ENCODE measurements at regions not wholly inside any gene's neighbourhood (a gene's known extent, or its start where the extent isn't known, plus 50 kb on each side); places are given as distances from the start of the nearest gene placed in this dataset.
"Not testable (repeated sequence)": the region's sequence is repeated elsewhere in the genome, so short reads cannot be mapped to it uniquely, and the experiment has no call there.

- DNase-seq (ENCODE audit: extremely low read depth, low read depth): no peak
These were observed 65.3 kb upstream of the PTGDR start for GRCh38 chr14:52202151-52202550.

GRCh38 chr14:52190337-52190931 lies 77.1 kb upstream of the PTGDR start:
- no peak for DNase-seq (ENCODE audit: extremely low read depth, low read depth)

GRCh38 chr14:52189325-52189724 lies 78.2 kb upstream of the PTGDR start:
- DNase-seq (ENCODE audit: extremely low read depth, low read depth): no peak

GRCh38 chr14:52188381-52188780 lies 79.1 kb upstream of the PTGDR start:
- DNase-seq (ENCODE audit: extremely low read depth, low read depth): no peak

GRCh38 chr14:52185178-52185577 lies 82.3 kb upstream of the PTGDR start:
- no peak for DNase-seq (ENCODE audit: extremely low read depth, low read depth)

GRCh38 chr14:52182853-52183252 lies 84.6 kb upstream of the PTGDR start:
- DNase-seq (ENCODE audit: extremely low read depth, low read depth): no peak

- no peak for DNase-seq (ENCODE audit: extremely low read depth, low read depth)
These were observed 88.2 kb upstream of the PTGDR start for GRCh38 chr14:52179141-52179790.

- DNase-seq (ENCODE audit: extremely low read depth, low read depth): no peak
These were observed 91.5 kb upstream of the PTGDR start for GRCh38 chr14:52175982-52176502.

- not testable (repeated sequence) for DNase-seq (ENCODE audit: extremely low read depth, low read depth)
These were observed 95.6 kb upstream of the PTGDR start for GRCh38 chr14:52171932-52172331.

- DNase-seq (ENCODE audit: extremely low read depth, low read depth): no peak
These were observed 98.0 kb upstream of the NID2 start for GRCh38 chr14:52166822-52167221.

GRCh38 chr14:52155651-52156213 lies 86.9 kb upstream of the NID2 start:
- no peak for DNase-seq (ENCODE audit: extremely low read depth, low read depth)

- DNase-seq (ENCODE audit: extremely low read depth, low read depth): no peak
These were observed 86.3 kb upstream of the NID2 start for GRCh38 chr14:52154992-52155650.

GRCh38 chr14:52153939-52154338 lies 85.1 kb upstream of the NID2 start:
- DNase-seq (ENCODE audit: extremely low read depth, low read depth): no peak

GRCh38 chr14:52150162-52150561 lies 81.3 kb upstream of the NID2 start:
- DNase-seq (ENCODE audit: extremely low read depth, low read depth): no peak

- no peak for DNase-seq (ENCODE audit: extremely low read depth, low read depth)
These were observed 79.5 kb upstream of the NID2 start for GRCh38 chr14:52148371-52148770.

GRCh38 chr14:52146504-52146903 lies 77.6 kb upstream of the NID2 start:
- no peak for DNase-seq (ENCODE audit: extremely low read depth, low read depth)

GRCh38 chr14:52144099-52144498 lies 75.2 kb upstream of the NID2 start:
- DNase-seq (ENCODE audit: extremely low read depth, low read depth): not testable (repeated sequence)

GRCh38 chr14:52142504-52142903 lies 73.6 kb upstream of the NID2 start:
- DNase-seq (ENCODE audit: extremely low read depth, low read depth): no peak

- DNase-seq (ENCODE audit: extremely low read depth, low read depth): peak; percentile 95
These were observed 62.9 kb upstream of the NID2 start for GRCh38 chr14:52131640-52132320.

GRCh38 chr14:52129721-52130120 lies 60.9 kb upstream of the NID2 start:
- DNase-seq (ENCODE audit: extremely low read depth, low read depth): no peak

GRCh38 chr14:52125885-52126284 lies 57.0 kb upstream of the NID2 start:
- no peak for DNase-seq (ENCODE audit: extremely low read depth, low read depth)

Measured in NCI-H460 (cell line).